GM12878 (cell line): ENCODE measurements at regions not wholly inside any gene's neighbourhood (a gene's known extent, or its start where the extent isn't known, plus 50 kb on each side); places are given as distances from the start of the nearest gene placed in this dataset.

Source experiments
- CTCF ChIP-seq, 3 experiments: IDR thresholded peaks in 2 of 3; conservative IDR thresholded peaks in 1 of 3; 2 replicates each; pipeline ENCODE4 v1.5.1; 2011; ENCODE audit warnings: low read depth in 3 of 3, low read length in 3 of 3, mild to moderate bottlenecking in 3 of 3, control low read depth in 2 of 3, moderate library complexity in 2 of 3, inconsistent platforms in 1 of 3, mixed read lengths in 1 of 3; ENCODE audit not compliant: control insufficient read depth in 2 of 3, insufficient read depth in 1 of 3; ENCODE audit errors: extremely low read depth in 1 of 3
- FOS ChIP-seq: IDR thresholded peaks from 3 replicates; pipeline ENCODE4 v1.6.1; 2011; ENCODE audit warnings: borderline replicate concordance; ENCODE audit not compliant: insufficient read length; ENCODE audit errors: extremely low read depth

DNA sequence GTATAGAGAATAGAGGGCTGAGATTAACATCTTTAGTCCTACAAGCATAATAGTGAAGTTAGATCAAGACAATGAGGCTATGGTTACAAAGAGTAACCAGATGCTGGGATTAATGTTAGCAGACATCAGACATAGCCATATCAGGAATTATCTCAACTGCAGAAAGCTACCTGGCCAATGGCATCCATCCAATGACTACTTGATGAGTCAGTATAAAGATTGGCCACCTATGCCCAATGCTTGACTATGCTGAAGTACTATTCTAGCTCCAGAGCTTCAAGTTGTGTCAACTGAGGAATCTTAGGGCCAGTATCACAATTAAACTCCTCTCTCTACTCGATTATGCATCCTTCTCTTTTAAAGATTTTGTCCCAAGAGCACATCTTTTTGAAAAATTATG lies 541.4 kb downstream of the PRELID2 start:
- no peak for TF ChIP-seq CTCF (IDR thresholded peaks at IDR 0.05 in 2 of 3, conservative IDR thresholded peaks at IDR 0.05 in 1 of 3; ENCODE audit: control insufficient read depth in 2 of 3, extremely low read depth in 1 of 3, insufficient read depth in 1 of 3, low read depth in 3 of 3, low read length in 3 of 3)
- TF ChIP-seq FOS = no peak
